ENCODE measurements at regions not wholly inside any gene's neighbourhood (a gene's known extent, or its start where the extent isn't known, plus 50 kb on each side); places are given as distances from the start of the nearest gene placed in this dataset.

DNA sequence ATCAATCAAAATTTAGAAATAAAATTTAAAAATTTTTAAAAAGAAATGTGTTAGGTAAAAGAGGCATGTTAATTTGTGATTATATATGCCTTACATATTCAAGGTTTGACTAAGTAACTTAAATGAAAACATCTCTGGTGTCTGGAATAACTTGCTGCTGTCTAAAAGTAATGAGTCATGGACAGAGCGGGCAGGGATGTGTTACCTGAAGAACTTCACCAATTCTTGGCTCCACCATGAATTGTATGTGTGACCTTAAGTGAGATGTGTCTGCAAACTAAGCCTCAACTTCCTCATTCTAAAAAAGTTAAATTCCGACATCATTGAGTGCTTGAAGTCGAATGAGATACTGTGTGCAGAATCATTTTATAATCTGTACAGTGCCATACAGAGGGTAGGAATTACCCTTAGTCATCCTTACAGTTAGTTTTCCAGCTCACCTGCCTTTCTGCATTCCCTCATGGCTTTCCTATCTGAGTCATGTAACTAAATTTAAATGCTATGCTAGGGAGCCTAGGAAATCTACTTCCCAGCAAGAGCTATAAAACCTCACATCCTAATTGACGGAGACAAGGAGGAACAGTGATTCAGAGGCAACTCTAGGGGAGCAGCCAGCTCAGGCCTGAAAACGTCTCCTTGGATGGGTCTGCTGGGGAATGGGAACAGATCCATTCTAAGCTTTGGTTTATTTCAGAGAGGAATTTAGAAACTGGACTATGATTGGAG is 100.7 kb upstream of the TSPAN2 start:
- H3K9me3 ChIP-seq, result no peaks in the 10 kb centered on the region
- H3K4me3 ChIP-seq, result no peak overlapping the region
- WGBS, 2 donors, result 55 to 82% methylated on average over 5 of the region's 5 CpGs
- no peaks in the 10 kb centered on the region for H3K36me3 ChIP-seq
- intact Hi-C loops (cut with DNase I), result no loop called here
- no peaks in the 10 kb centered on the region for H3K27me3 ChIP-seq
- peaks cover 0 to 26% (median 14%) of the 10 kb centered on the region in 4 donors for H3K4me1 ChIP-seq
- no peak for DNase-seq
- peak overlapping the region in 3 of 4 donors; percentile 24 to 72 (median 44) for H3K27ac ChIP-seq
- TF ChIP-seq, protein P1, sequence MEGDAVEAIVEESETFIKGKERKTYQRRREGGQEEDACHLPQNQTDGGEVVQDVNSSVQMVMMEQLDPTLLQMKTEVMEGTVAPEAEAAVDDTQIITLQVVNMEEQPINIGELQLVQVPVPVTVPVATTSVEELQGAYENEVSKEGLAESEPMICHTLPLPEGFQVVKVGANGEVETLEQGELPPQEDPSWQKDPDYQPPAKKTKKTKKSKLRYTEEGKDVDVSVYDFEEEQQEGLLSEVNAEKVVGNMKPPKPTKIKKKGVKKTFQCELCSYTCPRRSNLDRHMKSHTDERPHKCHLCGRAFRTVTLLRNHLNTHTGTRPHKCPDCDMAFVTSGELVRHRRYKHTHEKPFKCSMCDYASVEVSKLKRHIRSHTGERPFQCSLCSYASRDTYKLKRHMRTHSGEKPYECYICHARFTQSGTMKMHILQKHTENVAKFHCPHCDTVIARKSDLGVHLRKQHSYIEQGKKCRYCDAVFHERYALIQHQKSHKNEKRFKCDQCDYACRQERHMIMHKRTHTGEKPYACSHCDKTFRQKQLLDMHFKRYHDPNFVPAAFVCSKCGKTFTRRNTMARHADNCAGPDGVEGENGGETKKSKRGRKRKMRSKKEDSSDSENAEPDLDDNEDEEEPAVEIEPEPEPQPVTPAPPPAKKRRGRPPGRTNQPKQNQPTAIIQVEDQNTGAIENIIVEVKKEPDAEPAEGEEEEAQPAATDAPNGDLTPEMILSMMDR (IDR thresholded peaks at IDR 0.05), result no peak
- TF ChIP-seq POLR2AphosphoS5 (IDR thresholded peaks at IDR 0.05) (peak in 3 of 4 donors; percentile 31 to 81 (median 41)), POLR2A (IDR thresholded peaks at IDR 0.05) (no peak), EP300 (IDR thresholded peaks at IDR 0.05) (peak in 2 of 4 donors; percentile 16 to 67)

DNA sequence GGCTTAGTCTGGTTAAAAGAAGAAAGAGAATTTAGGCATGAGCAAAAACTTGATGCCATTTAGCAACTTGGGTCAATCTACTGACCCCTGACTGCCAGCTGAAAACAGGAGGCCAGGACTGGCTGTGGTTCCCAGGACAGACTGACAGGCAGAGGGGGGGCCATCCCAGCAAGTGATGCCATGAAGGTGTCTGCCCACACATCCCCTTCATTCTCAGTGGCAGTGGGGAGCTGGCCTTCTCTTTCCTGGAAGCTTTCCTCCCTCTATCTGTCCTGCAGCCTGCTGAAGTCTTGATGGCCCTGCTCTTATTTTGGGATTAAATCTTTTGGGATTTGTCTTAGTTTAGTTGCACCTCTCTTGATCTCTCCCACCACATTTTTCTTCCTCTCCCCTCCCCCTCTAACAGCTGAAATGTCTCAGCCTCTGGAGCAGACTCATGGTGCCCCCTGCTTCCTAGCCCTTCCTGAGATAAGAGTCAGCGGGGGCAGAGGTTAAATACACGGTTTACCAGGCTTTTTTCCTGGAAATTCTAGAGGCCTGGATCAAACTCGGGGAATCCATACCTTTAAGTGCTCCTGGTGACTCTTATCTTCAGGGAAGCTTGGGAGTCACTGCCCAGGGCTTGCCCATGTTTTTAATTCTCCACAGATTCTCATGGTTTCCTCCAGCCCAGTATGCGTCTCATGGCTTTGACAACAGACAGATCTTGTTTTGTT is 99.5 kb upstream of the TSPAN2 start:
- no peak for TF ChIP-seq POLR2AphosphoS5 (IDR thresholded peaks at IDR 0.05)
- TF ChIP-seq, protein P1 (IDR thresholded peaks at IDR 0.05), result no peak
- no peak for TF ChIP-seq EP300 (IDR thresholded peaks at IDR 0.05)
- no peaks in the 10 kb centered on the region for H3K9me3 ChIP-seq
- no peaks in the 10 kb centered on the region for H3K36me3 ChIP-seq
- H3K4me1 ChIP-seq, result peaks cover 0 to 26% (median 14%) of the 10 kb centered on the region in 4 donors
- WGBS, 2 donors, result 80 to 81% methylated on average over 4 of the region's 4 CpGs
- no peak for DNase-seq
- intact Hi-C loops (cut with DNase I), result no loop called here
- no peaks in the 10 kb centered on the region for H3K27me3 ChIP-seq
- H3K4me3 ChIP-seq, result no peak overlapping the region
- peak overlapping the region in 1 of 4 donors; percentile 44 for H3K27ac ChIP-seq

DNA sequence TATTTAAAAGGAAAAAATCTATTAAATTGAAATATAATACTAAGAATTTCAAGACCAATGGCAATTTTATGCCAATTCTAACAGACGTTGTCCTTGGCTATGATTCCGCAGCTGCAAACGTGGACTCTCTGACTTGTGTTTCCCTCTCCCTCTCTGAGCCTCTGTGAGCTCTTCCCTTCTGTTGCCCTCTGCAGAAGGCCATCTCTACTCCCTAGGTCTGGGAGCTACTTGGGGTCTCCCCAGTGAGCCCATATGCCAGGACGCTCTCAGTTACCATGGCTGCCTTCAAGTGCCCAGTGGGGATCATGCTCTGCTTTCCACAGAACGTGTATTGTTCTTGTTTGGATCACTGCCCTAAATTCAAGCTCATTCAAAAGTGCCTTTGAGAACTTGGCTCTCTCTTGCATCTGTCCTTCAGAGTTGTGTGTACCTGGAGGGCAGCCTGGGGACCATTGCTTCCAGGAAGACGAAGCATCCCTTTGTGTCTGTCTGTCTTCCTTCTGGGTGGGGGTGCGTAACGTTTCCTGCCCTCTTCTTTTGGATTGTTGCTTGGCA is 97.5 kb upstream of the TSPAN2 start:
- intact Hi-C loops (cut with DNase I), result no loop called here
- Histone ChIP-seq H3K27me3 (no peaks in the 10 kb centered on the region), H3K4me3 (no peak overlapping the region), H3K36me3 (no peaks in the 10 kb centered on the region), H3K9me3 (no peaks in the 10 kb centered on the region), H3K4me1 (peaks cover 0 to 26% (median 14%) of the 10 kb centered on the region in 4 donors), H3K27ac (no peak overlapping the region)
- 88 to 90% methylated on average over 8 of the region's 8 CpGs for WGBS, 2 donors
- no peak for TF ChIP-seq POLR2AphosphoS5 (IDR thresholded peaks at IDR 0.05)
- no peak for TF ChIP-seq EP300 (IDR thresholded peaks at IDR 0.05)
- TF ChIP-seq, protein P1 (IDR thresholded peaks at IDR 0.05), result no peak
- no peak for TF ChIP-seq POLR2A (IDR thresholded peaks at IDR 0.05)
- no peak for DNase-seq

DNA sequence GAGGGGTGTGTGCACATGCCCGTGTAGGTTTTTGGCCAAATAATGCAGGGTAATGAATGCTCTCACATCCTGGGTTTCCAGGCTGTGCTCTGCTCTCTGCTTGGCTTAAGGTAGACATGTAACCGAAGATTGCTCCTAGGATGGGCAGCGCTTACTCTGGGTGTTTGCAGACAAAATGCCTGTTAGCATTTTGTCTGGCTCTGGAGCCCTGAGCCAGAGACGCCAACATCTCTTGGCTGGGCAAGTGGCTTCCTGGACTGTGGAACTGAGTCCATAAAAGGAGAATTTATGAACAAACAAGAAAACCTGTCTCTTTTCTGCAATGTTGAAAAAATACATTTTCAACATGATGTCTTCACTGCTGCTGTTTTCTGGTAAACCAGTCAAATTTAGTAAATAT is 96.0 kb upstream of the TSPAN2 start:
- Histone ChIP-seq H3K4me1 (peaks cover 0 to 13% (median 6%) of the 10 kb centered on the region in 4 donors), H3K27ac (no peak overlapping the region), H3K9me3 (no peaks in the 10 kb centered on the region), H3K36me3 (no peaks in the 10 kb centered on the region), H3K27me3 (no peaks in the 10 kb centered on the region), H3K4me3 (no peak overlapping the region)
- DNase-seq, result no peak
- TF ChIP-seq EP300 (IDR thresholded peaks at IDR 0.05) (no peak), POLR2AphosphoS5 (IDR thresholded peaks at IDR 0.05) (no peak), POLR2A (IDR thresholded peaks at IDR 0.05) (no peak)
- TF ChIP-seq, protein P1 (IDR thresholded peaks at IDR 0.05), result no peak
- 87 to 91% methylated on average over 4 of the region's 4 CpGs for WGBS, 2 donors
- intact Hi-C loops (cut with DNase I), result no loop called here

All from sigmoid colon (tissue), 6 donors.